ENCODE measurements at regions not wholly inside any gene's neighbourhood (a gene's known extent, or its start where the extent isn't known, plus 50 kb on each side); places are given as distances from the start of the nearest gene placed in this dataset.

DNA sequence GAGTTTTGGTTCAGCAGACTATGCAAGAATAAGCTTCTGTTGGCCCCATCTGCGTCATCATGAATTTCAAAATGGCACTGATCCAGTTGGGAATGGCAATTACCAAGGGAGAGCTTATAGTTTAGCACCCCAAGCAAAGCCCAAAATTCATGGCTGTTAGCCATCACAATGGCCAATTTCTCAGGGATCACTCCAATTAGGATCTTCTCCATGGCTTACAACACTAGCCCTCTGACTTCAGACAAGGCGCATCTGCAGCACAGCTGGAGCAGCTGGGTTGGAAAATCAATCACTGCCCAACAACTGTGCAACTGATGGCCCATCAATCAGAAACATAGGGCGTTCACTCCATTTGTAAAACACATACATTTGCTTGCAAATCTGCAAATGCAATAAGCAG lies 273.6 kb downstream of the SRBD1 start:
- DNase-seq: no peak

DNA sequence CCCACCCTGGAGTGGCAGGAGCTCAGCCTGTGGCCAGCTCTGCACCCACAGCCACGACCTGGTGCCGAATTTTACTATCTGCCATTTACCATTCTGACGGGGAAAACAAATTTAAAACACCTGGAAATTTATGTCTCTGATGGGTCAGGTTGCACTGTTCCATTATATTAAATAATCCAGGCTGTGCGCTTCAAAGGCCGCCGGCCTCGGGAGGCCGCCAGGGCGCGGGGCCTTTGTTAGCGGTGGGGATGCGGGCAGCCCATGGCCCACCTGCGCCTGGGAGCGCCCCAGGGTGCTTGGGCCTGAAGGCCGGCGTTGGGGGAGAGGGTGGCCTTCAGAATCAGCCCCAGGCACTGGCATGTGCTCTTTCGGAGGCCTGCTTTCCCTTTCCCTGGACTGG lies 276.9 kb downstream of the SRBD1 start:
- no peak for DNase-seq

DNA sequence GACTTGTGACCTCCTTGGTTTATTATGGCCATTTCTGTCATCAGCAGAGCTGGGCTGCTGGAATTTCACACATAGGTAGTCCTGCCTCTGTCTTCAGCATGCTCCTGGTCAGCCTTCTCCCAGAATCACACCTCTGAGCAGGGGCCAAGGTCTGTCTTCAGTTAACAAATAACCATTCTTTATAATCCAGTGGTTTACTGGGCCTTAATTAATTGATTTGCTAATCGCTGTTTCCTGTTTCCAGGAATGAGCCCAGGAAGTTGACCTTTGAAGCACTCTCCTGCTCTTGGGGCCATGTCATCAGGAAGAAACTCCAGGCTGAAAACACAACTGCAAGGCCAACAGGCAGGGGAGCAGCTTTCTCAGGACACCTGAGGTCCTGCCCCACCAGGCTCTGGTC lies 278.5 kb downstream of the SRBD1 start:
- DNase-seq: no peak

DNA sequence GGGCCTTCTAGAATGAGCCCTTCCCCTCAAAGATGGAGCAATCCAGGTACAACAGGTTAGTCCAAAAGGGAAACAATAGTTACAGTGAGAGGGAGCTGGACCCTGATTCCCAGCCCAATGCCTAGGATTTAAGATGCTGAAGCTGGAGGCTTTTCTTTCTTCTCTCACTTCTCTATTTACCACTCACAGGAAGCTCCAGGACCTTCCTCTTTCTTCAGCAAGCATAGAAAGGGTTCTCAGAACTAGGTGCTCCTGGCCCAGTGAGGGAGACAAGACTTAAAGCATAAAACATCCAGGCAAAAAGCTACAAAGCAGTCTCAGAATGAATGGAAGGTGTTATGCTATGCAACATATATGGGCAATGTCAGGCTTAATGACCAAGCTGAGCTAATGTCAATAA lies 279.0 kb downstream of the SRBD1 start:
- DNase-seq: peak; percentile 9 to 12

DNA sequence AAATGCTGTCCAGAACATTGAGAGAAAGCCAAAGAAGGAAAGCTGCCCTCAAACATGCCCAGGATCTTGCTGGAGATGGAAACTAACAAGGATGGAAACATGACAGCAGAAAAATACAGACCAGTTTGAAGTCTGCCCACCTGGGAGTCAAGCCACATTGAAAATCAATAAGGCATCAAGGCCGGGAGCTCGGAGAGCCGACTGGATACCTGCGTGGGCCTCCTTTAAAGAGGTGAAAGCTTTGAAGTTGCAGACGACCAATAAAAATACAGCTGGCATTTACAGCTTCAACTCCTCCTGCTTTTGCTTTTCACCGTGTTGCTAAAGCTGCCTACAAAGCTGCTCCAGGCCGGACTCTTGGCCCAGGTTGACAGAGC lies 279.7 kb downstream of the SRBD1 start:
- DNase-seq: no peak

DNA sequence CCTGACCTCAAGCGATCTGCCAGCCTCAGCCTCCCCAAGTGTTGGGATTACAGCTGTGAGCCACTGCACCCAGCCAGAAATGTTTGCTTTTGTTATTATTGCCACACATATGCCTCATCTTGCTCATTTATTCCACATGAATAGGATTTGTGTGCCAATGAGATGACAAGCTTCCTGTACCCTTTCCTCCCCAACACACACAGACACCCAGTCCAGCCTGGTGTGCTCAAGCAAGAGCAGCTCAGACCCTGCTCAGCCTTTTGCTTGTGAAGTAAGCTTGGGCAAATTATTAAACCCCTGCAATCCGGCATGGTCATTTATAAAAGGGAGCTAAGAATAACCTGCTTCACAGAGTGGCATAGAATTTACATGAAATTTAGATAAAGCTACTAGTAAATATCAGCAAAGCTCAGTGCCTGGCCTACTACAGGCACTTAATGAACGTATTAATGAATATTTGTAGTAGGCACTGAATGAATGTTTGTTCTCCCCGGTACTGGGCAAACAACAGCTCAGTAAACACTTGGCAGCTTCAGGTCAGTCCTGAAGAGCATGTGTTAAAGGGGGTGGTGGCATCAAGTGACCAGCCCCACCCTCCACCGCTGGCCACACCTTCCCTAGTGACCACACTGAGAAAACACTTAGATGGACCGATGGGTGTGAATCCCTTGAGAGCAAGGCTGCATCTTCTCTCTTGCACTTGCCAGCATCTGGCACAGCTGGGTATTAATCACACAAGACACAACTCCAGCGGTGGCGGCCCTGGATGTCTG lies 280.2 kb downstream of the SRBD1 start:
- DNase-seq: no peak

DNA sequence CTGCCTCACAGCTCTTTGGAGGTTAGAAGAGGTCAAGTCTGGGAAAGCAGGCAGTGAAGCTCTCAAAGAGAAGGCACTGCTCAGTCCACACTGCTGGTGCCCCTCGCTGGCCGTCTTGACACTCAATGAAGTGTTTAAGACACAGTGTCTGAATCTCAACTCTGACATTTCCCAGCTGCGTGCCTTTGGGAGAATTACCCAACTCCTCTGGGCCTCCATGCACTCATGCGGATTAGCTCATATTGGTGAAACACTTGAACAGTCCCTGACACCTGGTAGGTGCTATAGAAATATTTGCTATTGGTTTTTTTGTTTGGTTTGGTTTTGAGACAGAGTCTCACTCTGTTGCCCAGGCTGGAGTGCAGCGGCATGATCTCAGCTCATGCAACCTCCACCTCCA lies 281.0 kb downstream of the SRBD1 start:
- no peak for DNase-seq

DNA sequence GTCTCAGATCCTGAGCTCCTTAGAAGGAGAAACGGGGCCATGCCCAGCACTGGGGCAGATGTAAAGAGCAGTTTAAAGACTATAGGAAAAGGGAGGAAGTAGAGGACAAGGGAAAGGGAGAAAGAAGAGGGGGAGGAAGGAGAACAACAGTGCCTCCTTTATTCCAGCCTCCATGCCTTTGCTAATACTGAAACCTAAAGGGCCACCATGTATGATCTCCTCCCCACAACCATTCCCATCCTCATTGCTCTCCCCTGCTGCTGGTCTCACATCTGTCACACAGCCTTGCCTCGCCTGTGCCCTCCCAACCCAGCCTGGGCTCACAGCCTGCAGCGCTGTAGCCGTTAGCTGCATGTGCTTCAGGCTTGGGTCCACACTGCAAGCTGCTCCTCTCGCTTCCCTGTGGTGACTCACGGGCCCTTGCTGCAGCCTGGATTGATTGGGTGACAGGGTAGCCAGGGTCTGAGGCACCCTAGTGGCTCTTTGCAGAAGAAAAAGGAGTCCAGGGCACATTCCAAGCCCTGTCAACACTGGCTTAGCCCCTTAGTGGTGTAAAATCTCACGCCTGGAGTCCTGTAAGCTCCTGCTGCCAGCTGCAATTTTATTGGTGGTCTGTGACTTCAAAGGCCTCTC lies 281.9 kb downstream of the SRBD1 start:
- no peak for DNase-seq

DNA sequence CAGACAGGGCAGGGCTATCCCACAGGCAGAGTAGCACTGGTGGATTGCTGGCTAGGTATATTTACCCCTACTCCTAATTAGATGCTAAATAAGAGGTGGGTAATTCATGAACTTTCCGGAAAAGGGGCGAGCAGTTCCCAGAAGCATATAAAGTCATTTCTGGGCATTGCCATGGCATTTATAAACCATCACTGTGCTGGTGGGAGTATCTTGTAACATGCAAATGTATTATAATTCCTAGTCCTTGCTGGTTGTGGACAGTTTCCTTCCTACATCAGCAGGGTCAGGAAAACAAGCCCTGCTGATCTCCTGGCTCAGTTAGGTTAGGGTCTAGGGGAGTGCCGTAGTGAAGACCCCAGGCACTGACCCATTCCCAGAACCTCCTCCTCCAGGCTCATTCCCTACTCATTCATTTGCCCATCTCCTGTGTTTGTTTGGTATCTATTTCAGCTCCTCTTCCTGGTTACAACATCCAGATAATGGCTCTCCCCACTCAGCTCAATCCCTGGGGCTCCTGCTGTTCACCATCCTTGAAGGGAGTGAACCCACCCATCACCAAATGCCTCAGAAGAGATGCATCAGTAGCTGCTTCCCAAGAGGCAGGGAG lies 282.7 kb downstream of the SRBD1 start:
- DNase-seq: no peak

DNA sequence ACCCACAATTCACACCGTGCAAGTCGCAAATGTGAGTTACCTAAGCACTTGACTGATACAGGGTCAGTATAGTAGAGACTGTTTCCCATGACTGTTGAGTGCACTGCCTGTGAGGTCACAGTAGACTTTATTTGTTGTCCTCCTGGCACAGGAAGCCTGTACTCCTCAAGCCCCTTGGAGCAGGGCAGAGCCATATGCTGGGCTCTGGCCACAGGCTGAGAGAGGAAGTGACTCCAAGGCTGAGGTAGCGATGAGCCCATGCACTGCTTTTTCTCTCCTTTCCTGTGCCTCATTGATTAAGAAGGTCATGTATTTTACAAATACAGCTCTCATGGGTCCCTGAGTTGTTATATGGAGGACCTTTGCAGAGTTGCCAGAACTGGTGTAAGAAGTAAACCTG lies 287.7 kb downstream of the SRBD1 start:
- DNase-seq: no peak

DNA sequence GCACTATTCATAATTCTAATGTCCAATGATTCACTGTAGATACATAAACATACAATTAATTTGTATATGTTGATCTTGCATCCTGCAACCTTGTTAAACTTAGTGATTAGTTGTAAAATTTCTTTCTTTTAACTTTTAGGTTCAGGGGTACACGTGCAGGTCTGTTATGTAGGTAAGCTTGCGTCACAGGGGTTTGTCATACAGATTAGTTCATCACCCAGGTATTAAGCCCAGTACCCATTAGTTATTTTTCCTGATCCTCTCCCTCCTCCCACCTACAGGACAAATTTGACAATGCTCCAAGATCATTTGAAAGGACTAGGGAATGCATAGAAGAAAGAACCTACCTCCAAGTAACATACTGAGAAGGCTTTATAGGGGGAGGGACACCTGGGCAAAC lies 290.1 kb downstream of the SRBD1 start:
- DNase-seq: no peak

DNA sequence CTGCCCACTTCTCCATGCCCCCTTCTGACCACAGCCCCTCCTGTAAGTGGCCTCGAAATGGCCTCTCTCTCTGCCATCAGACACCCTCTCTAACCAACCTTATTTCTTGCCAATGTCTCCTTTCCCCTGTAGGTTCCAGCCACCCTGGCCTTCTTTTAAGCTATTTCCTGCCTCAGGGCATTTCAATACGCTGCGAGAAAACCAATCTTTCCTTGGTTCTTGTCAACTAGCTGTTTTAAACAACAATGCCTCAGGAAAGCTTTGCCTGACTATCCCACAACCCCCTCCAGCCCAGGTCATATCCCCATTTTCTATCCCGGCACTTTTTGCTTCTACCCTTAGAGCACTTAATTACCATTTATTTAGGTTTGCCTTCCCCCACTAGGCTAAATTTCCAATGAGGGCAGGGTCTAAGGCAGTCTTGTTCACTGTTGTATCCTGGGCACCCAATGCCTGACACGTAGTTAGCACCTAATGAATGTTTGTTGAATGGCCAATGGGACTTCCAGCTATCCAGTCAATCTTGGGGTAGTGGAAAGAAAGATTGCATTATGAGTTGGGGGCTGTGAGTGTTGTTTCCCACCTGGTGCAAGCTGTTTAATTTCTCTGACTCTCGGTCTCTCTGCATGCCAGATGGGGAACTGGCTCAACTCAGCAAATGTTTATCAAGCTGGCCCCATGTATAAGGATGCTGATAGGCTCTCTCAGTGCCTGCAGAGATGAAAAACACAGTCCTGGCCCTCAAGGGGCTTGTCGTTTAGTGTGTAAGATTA lies 291.2 kb downstream of the SRBD1 start:
- DNase-seq: no peak

DNA sequence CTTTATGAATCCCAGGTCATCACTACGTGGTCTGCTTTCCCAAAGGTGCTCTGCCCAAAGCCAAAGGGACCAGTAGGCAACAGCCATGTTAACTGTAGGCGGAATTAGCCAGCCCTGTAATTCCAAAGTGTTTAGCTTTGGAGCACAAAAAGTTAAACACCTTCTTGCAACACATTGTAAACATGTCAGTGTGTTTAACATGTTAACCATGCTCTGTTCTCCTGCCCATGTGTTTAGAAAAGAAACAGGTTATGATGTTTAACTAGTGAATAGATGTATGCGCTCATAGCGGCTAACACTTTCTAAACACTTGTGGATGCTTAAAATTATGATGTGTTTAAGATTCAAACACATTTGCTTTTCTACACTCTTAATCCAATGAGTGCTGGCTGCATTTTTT lies 292.4 kb downstream of the SRBD1 start:
- no peak for DNase-seq

DNA sequence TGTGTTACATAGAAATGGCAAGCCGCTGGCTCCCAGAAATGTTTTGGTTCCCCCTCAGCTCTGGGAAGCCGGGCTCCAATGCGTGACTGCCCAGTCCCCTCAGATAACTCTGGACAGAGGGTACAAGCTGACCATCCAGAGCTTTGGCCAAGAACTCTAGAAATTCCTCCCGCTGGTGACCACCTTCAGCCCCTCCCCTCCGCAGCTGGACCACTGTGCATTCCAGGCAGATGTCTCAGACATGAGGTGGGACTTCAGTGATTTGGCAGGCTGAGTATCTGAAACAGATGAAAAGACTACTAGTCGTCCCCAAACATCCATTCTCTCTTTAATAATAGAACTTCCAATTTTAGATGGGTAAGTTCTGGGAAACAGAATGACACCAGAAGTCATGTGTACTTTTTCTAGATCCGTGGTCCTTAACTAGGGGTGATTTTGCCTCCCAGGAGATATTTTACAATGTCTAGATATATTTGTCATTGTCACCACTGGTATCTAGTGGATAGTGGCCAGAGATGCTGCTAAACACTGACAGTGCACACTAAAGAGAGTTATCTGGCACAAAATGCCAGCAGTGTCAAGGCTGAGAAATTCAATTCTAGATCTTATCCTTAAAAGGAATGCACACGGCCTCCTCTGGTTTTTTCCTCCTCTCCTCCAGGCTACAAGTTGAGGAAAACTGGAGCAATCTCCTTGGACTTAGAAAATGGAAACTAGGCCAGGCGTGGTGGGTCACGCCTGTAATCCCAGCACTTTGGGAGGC lies 294.3 kb downstream of the SRBD1 start:
- DNase-seq: no peak

DNA sequence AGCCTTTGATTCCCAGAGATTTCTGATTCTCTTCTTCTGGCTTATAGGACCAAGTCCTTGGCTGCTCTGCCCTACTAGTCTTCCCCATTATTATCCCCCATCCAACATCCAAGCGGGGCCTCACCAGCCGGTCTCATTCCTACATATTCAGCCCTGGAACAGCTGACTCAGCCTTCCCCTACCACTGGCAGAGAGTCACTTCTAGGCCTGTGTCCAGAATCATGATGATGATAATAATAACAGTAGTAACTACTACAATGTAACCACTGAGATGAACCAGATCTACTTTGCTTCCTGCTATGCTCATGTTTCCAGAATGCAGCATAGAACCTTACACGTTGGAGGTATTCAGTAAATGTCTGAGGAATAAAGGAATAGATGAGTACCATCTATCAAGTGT lies 295.2 kb downstream of the SRBD1 start:
- no peak for DNase-seq

DNA sequence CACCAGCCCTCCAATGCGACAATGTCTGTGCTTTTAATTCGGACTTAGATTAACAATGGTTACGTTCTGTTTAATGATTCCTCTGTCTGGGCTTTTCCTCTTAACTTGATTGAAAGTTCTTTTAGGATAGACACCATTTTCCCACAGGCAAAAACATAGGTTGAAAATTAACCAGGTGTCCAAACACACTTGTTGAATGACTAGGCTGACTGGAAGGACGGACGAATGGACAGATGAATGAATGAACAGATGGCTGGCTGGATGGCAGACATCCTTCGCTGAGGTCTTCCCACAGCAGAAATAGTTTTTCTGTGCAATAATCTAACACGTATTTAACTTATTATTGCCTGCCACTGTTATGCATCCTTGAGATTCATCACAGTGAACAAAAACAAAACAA lies 298.8 kb downstream of the SRBD1 start:
- no peak for DNase-seq

DNA sequence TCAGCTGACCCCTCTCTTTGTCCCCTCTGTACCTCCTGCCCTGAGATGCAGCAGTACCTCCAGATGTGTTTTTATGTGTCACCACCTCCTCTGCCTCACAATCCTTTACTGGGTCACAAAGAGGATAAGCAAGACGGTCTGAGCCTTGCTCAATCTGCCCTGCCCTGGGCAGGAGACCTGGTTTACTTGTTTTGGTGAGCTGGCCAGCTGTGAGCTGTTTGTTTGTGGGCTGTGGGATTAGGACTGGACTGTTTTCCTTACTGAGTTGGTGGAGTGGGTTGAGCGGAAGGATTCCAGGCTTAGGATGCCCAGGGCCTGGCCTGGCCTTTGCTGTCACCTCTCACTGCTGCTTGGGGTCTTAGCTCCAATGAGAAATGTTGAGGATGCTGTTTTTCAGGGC lies 299.5 kb downstream of the SRBD1 start:
- no peak for DNase-seq

DNA sequence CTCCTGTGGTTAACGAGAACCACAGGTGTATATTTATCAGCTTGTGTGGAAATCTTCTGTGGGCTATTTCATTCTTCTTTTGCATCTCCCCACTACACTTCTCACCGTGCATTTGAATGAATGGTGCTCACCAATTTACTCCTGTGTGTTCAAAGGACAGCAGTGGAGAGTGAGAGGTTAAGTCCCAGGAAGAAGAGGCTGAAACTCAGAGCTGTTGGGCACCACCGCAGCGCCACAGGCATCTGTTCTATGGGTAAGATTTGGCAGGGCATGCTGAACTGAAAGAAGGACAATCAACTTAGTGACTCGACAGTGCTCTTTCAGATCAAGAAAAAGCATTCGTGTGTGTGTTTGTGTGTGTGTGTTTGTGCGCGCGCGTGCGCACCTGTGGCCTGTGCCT lies 297.9 kb upstream of the SIX2 start:
- no peak for DNase-seq

DNA sequence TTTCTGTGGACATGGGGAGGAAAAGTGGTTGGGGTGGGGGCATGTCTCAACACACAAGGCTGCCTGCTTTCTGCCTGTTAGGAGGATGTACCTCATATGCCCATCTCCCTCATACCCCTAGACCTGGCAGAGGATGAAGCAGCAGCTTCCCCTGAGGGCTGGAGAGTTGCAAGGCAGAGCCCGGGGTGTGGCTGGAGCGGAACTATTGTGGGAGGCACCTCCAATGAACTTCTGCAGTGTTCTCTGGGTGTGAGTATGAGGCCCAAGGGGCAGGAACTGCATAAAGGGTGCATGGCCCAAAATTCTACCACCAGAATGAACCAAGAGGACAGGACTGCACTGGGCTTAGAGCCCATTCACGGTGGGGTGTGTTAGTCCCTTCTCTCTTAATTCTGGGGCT lies 296.3 kb upstream of the SIX2 start:
- no peak for DNase-seq

DNA sequence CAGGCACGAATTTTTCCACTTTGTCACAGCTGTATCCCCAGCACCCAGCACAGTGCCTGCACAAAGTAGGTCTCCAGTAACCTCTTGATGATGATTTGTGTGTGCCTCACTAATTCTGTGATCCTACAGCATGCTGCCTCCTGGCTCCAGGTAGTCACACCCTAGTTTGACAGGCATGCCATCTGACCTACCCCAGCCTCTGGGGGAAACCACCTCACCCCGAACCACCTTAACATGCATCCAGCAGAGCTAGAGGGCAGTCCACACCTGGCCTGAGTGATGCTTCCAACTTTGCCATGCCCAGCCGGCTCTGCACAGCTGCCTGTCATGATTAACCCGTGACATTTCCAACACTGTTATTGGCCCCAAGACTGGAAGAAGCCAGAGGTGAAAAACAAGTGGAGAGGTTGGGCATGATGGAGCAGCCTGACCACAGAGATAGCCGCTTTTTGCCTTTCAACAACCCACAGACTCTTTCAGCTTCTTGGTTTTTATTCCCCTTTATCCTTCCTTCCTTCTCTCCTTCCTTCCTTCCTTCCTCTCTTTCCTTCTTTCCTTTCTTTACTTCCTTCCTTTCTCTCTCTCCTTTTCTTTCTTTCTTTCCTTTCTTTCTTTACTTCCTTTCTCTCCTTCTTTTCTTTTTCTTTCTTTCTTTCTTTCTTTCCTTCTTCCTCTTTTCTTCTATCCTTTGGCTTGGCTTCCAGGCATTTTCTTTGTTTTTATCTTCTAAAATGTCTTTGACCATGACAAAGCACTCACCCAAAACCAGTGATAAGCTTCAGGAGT lies 294.4 kb upstream of the SIX2 start:
- no peak for DNase-seq

DNA sequence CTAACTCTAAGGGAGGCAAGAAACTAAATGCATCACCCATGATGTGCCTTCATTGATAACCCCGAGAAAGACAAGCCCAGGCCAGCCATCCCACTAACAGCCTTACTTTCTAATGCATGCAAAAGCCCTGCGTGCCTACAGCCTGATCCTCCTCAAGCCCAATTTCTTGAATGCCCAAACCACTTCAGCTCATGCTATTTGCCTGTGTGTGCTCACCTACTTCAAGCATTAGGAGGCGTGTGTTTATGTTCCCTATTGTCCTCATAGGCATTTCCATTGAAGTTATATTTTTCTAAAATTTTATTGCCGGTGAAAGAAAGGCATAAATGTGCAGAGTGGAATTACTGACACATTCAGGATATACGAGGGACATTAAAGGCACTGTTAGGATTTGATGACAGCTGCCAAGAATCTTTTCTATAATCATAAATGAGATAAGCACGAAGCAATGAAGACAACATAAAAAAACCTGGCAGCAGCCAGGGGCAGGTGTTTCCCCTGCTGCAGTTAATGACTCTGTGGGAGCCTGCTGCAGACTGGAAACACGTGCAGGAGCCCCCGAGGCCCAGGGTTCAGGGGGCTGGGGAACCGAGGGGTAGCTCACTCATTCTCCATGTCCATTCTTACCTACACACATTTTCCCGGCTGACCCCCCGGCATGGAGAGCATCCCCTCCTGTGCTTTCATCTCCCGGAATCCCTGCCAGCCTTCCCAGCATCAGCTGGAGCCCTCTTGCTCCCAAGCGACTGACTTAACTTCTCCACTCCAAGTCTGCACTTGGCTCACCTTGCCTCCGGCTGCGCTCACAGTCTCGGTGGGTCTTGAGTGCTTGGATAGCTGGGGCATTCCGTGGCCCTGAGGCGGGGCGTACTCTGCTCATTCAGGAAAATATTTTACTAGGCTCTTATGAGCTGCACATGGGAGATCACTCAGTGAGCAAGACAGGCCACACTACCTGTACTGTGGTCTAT lies 292.3 kb upstream of the SIX2 start:
- no peak for DNase-seq

All from inflammatory macrophage (primary cell).